ENCODE measurements at regions not wholly inside any gene's neighbourhood (a gene's known extent, or its start where the extent isn't known, plus 50 kb on each side); places are given as distances from the start of the nearest gene placed in this dataset.

DNA sequence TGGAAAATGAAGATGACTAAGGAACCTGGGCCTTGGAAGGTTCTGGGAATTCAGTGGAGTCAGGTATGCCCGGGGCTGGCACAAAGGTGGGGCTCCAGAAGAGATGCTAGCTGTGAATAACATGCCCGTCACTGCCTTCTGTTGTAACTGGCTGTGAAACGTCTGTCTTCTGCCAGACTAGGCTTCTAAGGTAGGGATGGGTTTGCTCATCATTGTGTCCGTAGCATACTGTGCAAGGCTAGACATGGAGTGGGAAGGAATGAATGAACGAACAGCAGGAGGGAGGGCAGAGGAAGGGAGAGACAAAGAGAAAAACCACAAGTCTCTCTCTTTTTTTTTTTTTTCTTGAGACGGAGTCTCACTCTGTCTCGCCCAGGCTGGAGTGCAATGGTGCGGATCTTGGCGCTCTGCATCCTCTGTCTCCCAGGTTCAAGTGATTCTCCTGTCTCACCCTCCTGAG is 327.4 kb downstream of the MN1 start:
- no peak for TF ChIP-seq EZH2phosphoT487 (IDR thresholded peaks at IDR 0.05; ENCODE audit: low read depth)
- no peak for TF ChIP-seq CTCF (IDR thresholded peaks at IDR 0.05; ENCODE audit: low read depth, low read length)
